ENCODE measurements at regions not wholly inside any gene's neighbourhood (a gene's known extent, or its start where the extent isn't known, plus 50 kb on each side); places are given as distances from the start of the nearest gene placed in this dataset.

- TF ChIP-seq EZH2 (IDR thresholded peaks at IDR 0.05; ENCODE audit: low read depth) (no peak), CTCF (conservative IDR thresholded peaks at IDR 0.05) (no peak)
Measured at GRCh38 chr6:165263-165662, 127.0 kb upstream of the DUSP22 start.

Data from PC-9 (cell line).